ENCODE measurements at regions not wholly inside any gene's neighbourhood (a gene's known extent, or its start where the extent isn't known, plus 50 kb on each side); places are given as distances from the start of the nearest gene placed in this dataset.

- no peak for TF ChIP-seq CTCF (IDR thresholded peaks at IDR 0.05; ENCODE audit: insufficient read depth in 1 of 2, low read depth in 1 of 2, low read length in 1 of 2, severe bottlenecking in 1 of 2, unreplicated experiment in 1 of 2)
- Histone ChIP-seq H3K36me3 (ENCODE audit: control insufficient read depth, insufficient read depth, low read length) (no peaks in the 10 kb centered on the region), H3K9me3 (no peaks in the 10 kb centered on the region), H3K4me1 (peaks cover 7% of the 10 kb centered on the region), H3K27me3 (replicated peaks; ENCODE audit: control insufficient read depth, insufficient read depth, low read length) (no peaks in the 10 kb centered on the region), H3K4me3 (ENCODE audit: low read depth, low read length) (no peak overlapping the region)
- intact Hi-C loops (cut with micrococcal nuclease; ENCODE audit: unreplicated experiment) = no loop called here
- ChIA-PET CTCF (no interaction called here), POLR2A (no interaction called here)
- Mint-ChIP-seq H3K36me3 (ENCODE audit: insufficient read depth, unreplicated experiment) (no peaks in the 10 kb centered on the region), H3K27me3 (ENCODE audit: insufficient read depth, unreplicated experiment) (peaks cover 2% of the 10 kb centered on the region), H3K4me3 (ENCODE audit: unreplicated experiment) (no peak overlapping the region), H3K27ac (ENCODE audit: unreplicated experiment) (no peak overlapping the region), H3K4me1 (ENCODE audit: low read depth, unreplicated experiment) (peaks cover 11% of the 10 kb centered on the region), H3K9me3 (ENCODE audit: unreplicated experiment) (no peaks in the 10 kb centered on the region)
- BruUV-seq (replicated peaks) = no TSS peak
- no peak for DNase-seq
Observed at GRCh38 chr6:84358581-84358980, 131.1 kb upstream of the CEP162 start.

GRCh38 chr6:84357631-84358030 is 130.2 kb upstream of the CEP162 start:
- no peak overlapping the region for H3K4me3 Mint-ChIP-seq (ENCODE audit: unreplicated experiment)
- TF ChIP-seq CTCF (IDR thresholded peaks at IDR 0.05; ENCODE audit: insufficient read depth in 1 of 2, low read depth in 1 of 2, low read length in 1 of 2, severe bottlenecking in 1 of 2, unreplicated experiment in 1 of 2) = no peak
- H3K9me3 Mint-ChIP-seq (ENCODE audit: unreplicated experiment) = no peaks in the 10 kb centered on the region
- BruUV-seq (replicated peaks) = no TSS peak
- H3K27ac Mint-ChIP-seq (ENCODE audit: unreplicated experiment) = no peak overlapping the region
- Histone ChIP-seq H3K4me3 (ENCODE audit: low read depth, low read length) (no peak overlapping the region), H3K4me1 (peaks cover 16% of the 10 kb centered on the region), H3K36me3 (ENCODE audit: control insufficient read depth, insufficient read depth, low read length) (no peaks in the 10 kb centered on the region), H3K27me3 (replicated peaks; ENCODE audit: control insufficient read depth, insufficient read depth, low read length) (no peaks in the 10 kb centered on the region), H3K9me3 (no peaks in the 10 kb centered on the region)
- peaks cover 14% of the 10 kb centered on the region for H3K4me1 Mint-ChIP-seq (ENCODE audit: low read depth, unreplicated experiment)
- H3K36me3 Mint-ChIP-seq (ENCODE audit: insufficient read depth, unreplicated experiment) = no peaks in the 10 kb centered on the region
- CTCF ChIA-PET = no interaction called here
- intact Hi-C loops (cut with micrococcal nuclease; ENCODE audit: unreplicated experiment) = no loop called here
- no peak for DNase-seq
- POLR2A ChIA-PET = no interaction called here
- H3K27me3 Mint-ChIP-seq (ENCODE audit: insufficient read depth, unreplicated experiment) = peaks cover 2% of the 10 kb centered on the region

- TF ChIP-seq CTCF (IDR thresholded peaks at IDR 0.05; ENCODE audit: insufficient read depth in 1 of 2, low read depth in 1 of 2, low read length in 1 of 2, severe bottlenecking in 1 of 2, unreplicated experiment in 1 of 2) = no peak
Observed at GRCh38 chr6:84356907-84357306, 129.5 kb upstream of the CEP162 start.

More at GRCh38 chr6:84356907-84357306, 129.5 kb upstream of the CEP162 start:
- Histone ChIP-seq H3K36me3 (ENCODE audit: control insufficient read depth, insufficient read depth, low read length) (no peaks in the 10 kb centered on the region), H3K9me3 (no peaks in the 10 kb centered on the region), H3K4me1 (peaks cover 17% of the 10 kb centered on the region), H3K27me3 (replicated peaks; ENCODE audit: control insufficient read depth, insufficient read depth, low read length) (no peaks in the 10 kb centered on the region), H3K4me3 (ENCODE audit: low read depth, low read length) (no peak overlapping the region)
- ChIA-PET CTCF (no interaction called here), POLR2A (no interaction called here)
- no peak for DNase-seq
- Mint-ChIP-seq H3K4me3 (ENCODE audit: unreplicated experiment) (no peak overlapping the region), H3K4me1 (ENCODE audit: low read depth, unreplicated experiment) (peaks cover 14% of the 10 kb centered on the region), H3K9me3 (ENCODE audit: unreplicated experiment) (no peaks in the 10 kb centered on the region), H3K27ac (ENCODE audit: unreplicated experiment) (no peak overlapping the region), H3K36me3 (ENCODE audit: insufficient read depth, unreplicated experiment) (no peaks in the 10 kb centered on the region), H3K27me3 (ENCODE audit: insufficient read depth, unreplicated experiment) (peaks cover 2% of the 10 kb centered on the region)
- intact Hi-C loops (cut with micrococcal nuclease; ENCODE audit: unreplicated experiment) = no loop called here
- BruUV-seq (replicated peaks) = no TSS peak

All from Caco-2 (cell line).